Tibial nerve (tissue), 3 donors: ENCODE measurements at regions not wholly inside any gene's neighbourhood (a gene's known extent, or its start where the extent isn't known, plus 50 kb on each side); places are given as distances from the start of the nearest gene placed in this dataset.

Experiments
- CTCF ChIP-seq, 5 experiments: fragments of 200-600 bp in 3 of 5; fragments of 450-650 bp in 2 of 5; sonication (generic) in 3 of 5; IDR thresholded peaks; one replicate each; pipeline ENCODE4 v1.5.1; 2016 to 2019; ENCODE audit warnings: antibody characterized with exemption in 5 of 5, mild to moderate bottlenecking in 3 of 5, moderate library complexity in 2 of 5
- POLR2A ChIP-seq, 2 donors: fragments of 450-650 bp; IDR thresholded peaks; one replicate each; pipeline ENCODE4 v1.6.1; 2017; ENCODE audit warnings: antibody characterized with exemption in 2 of 2, mild to moderate bottlenecking in 2 of 2, moderate library complexity in 2 of 2

- no peak for TF ChIP-seq CTCF (IDR thresholded peaks at IDR 0.05)
- no peak for TF ChIP-seq POLR2A (IDR thresholded peaks at IDR 0.05)
These were observed 439.2 kb upstream of the SMARCA2 start for GRCh38 chr9:1575939-1576338.
